D721Med (cell line): ENCODE measurements at regions not wholly inside any gene's neighbourhood (a gene's known extent, or its start where the extent isn't known, plus 50 kb on each side); places are given as distances from the start of the nearest gene placed in this dataset.

ENCODE experiments used
- DNase-seq: peaks from one replicate; pipeline ENCODE4 v3.0.0; 2011; ENCODE audit warnings: low spot score; ENCODE audit not compliant: insufficient read length
- FAIRE-seq: peaks from 2 replicates; lab custom pipeline; 2011; peaks lifted over from hg19 to GRCh38; lab: Jason Lieb, UNC
- CTCF ChIP-seq: IDR thresholded peaks from 2 replicates; pipeline ENCODE4 v1.5.1; 2012; ENCODE audit warnings: mild to moderate bottlenecking, control low read depth; ENCODE audit not compliant: insufficient read depth; ENCODE audit errors: missing control alignments

GRCh38 chr13:105266615-105267014 lies 1268.8 kb downstream of the EFNB2 start:
- FAIRE-seq, result no peak
- no peak for TF ChIP-seq CTCF
- no peak for DNase-seq

GRCh38 chr13:105262579-105262978 lies 1272.9 kb downstream of the EFNB2 start:
- DNase-seq (no peak), FAIRE-seq (no peak)
- TF ChIP-seq CTCF, result no peak

- FAIRE-seq, result peak; percentile 29
These were observed 1276.0 kb downstream of the EFNB2 start for GRCh38 chr13:105259426-105259825.

GRCh38 chr13:105255472-105255871 lies 1280.0 kb downstream of the EFNB2 start:
- DNase-seq (no peak), FAIRE-seq (no peak)
- TF ChIP-seq CTCF, result no peak

More at GRCh38 chr13:105259426-105259825, 1276.0 kb downstream of the EFNB2 start:
- DNase-seq, result no peak
- no peak for TF ChIP-seq CTCF

- FAIRE-seq (no peak), DNase-seq (no peak)
- TF ChIP-seq CTCF, result no peak
These were observed 1284.2 kb downstream of the EFNB2 start for GRCh38 chr13:105251293-105251692.

- no peak for TF ChIP-seq CTCF
- FAIRE-seq (no peak), DNase-seq (no peak)
These were observed 1287.6 kb downstream of the EFNB2 start for GRCh38 chr13:105247830-105248229.

GRCh38 chr13:105240371-105240770 lies 1295.1 kb downstream of the EFNB2 start:
- TF ChIP-seq CTCF, result no peak
- DNase-seq, result no peak
- no peak for FAIRE-seq
